OCI-LY3 (cell line): ENCODE measurements at regions not wholly inside any gene's neighbourhood (a gene's known extent, or its start where the extent isn't known, plus 50 kb on each side); places are given as distances from the start of the nearest gene placed in this dataset.

ENCODE experiments used
- H2AFZ ChIP-seq: fragments of 200-600, 300-600 bp; shearing (Covaris generic); 2 replicates; pipeline ENCODE4 v1.6.0; 2014; ENCODE audit warnings: antibody characterized with exemption, low read depth, low read length
- H3K27ac ChIP-seq: fragments of 200-600, 300-600 bp; sonication (generic); 2 replicates; pipeline ENCODE4 v1.5.1; 2014; ENCODE audit warnings: mild to moderate bottlenecking, low read length, moderate library complexity, mixed read lengths
- H3K27me3 ChIP-seq: fragments of 200-600, 300-600 bp; sonication (generic); 2 replicates; pipeline ENCODE4 v1.6.1; 2014; ENCODE audit warnings: low read depth, low read length, mixed read lengths
- H3K36me3 ChIP-seq: fragments of 200-600, 300-600 bp; sonication (generic); replicated peaks from 2 replicates; pipeline ENCODE3; 2014; ENCODE audit warnings: low read depth, low read length, mixed read lengths
- H3K4me1 ChIP-seq: fragments of 300-600, 200-600 bp; sonication (generic); 2 replicates; pipeline ENCODE4 v1.6.1; 2014; ENCODE audit warnings: low read length, mixed read lengths
- H3K4me2 ChIP-seq: fragments of 200-600, 300-600 bp; sonication (generic); 2 replicates; pipeline ENCODE4 v1.6.1; 2014; ENCODE audit warnings: low read length, mixed read lengths
- H3K4me3 ChIP-seq: fragments of 300-600, 200-600 bp; sonication (generic); 2 replicates; pipeline ENCODE4 v1.5.1; 2014; ENCODE audit warnings: antibody characterized with exemption, mild to moderate bottlenecking, low read length, moderate library complexity
- H3K79me2 ChIP-seq: fragments of 300-600, 200-600 bp; shearing (Covaris generic); 2 replicates; pipeline ENCODE4 v1.6.1; 2014; ENCODE audit warnings: mild to moderate bottlenecking, low read length, mixed read lengths
- H3K9ac ChIP-seq: fragments of 300-600, 200-600 bp; shearing (Covaris generic); 2 replicates; pipeline ENCODE4 v1.6.0; 2014; ENCODE audit warnings: mild to moderate bottlenecking, low read length, moderate library complexity
- H3K9me3 ChIP-seq: fragments of 200-600, 300-600 bp; shearing (Covaris generic); 2 replicates; pipeline ENCODE4 v1.6.1; 2014; ENCODE audit warnings: low read length, mixed read lengths; ENCODE audit not compliant: insufficient read depth
- H4K20me1 ChIP-seq: fragments of 200-600, 300-600 bp; sonication (generic); 2 replicates; pipeline ENCODE4 v1.6.1; 2016; ENCODE audit warnings: low read length, mixed read lengths; ENCODE audit not compliant: insufficient read depth
- EZH2phosphoT487 ChIP-seq: fragments of 200-600 bp; shearing (Covaris generic); IDR thresholded peaks from 2 replicates; pipeline ENCODE4 v1.6.1; 2018; ENCODE audit warnings: antibody characterized with exemption, mixed run types, low read depth
- TF ChIP-seq, protein P1 (sequence below): fragments of 200-600, 300-600 bp; sonication (generic); IDR thresholded peaks from 2 replicates; pipeline ENCODE4 v1.5.1; 2014; ENCODE audit warnings: antibody characterized with exemption, low read length, low read depth

DNA sequence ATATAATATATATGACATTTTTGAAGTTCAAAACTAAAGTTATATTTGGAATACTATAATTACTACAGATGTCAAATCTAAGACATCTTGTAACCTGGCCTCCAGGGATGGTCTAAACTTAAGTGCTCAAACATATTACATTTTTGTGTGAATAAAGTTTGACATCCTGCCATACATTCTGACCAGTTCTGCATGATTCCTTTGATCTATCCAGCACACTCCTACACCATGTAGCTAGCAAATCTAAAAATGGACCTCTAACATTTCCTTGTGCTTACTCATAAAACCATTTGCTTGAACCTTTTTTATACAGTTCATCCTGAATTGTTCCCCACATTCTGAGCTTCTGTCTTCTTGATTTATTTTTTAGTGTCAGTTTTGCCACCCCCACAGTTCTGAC is 294.3 kb upstream of the ZNF804A start:
- Histone ChIP-seq H3K9ac (no peak overlapping the region), H3K4me3 (no peak overlapping the region), H4K20me1 (no peaks in the 10 kb centered on the region), H3K4me2 (no peak overlapping the region), H3K79me2 (no peaks in the 10 kb centered on the region), H3K27ac (no peak overlapping the region), H3K27me3 (no peaks in the 10 kb centered on the region), H3K36me3 (no peaks in the 10 kb centered on the region), H3K4me1 (no peaks in the 10 kb centered on the region), H3K9me3 (no peaks in the 10 kb centered on the region), H2AFZ (no peak overlapping the region)
- TF ChIP-seq EZH2phosphoT487: no peak
- TF ChIP-seq, protein P1, sequence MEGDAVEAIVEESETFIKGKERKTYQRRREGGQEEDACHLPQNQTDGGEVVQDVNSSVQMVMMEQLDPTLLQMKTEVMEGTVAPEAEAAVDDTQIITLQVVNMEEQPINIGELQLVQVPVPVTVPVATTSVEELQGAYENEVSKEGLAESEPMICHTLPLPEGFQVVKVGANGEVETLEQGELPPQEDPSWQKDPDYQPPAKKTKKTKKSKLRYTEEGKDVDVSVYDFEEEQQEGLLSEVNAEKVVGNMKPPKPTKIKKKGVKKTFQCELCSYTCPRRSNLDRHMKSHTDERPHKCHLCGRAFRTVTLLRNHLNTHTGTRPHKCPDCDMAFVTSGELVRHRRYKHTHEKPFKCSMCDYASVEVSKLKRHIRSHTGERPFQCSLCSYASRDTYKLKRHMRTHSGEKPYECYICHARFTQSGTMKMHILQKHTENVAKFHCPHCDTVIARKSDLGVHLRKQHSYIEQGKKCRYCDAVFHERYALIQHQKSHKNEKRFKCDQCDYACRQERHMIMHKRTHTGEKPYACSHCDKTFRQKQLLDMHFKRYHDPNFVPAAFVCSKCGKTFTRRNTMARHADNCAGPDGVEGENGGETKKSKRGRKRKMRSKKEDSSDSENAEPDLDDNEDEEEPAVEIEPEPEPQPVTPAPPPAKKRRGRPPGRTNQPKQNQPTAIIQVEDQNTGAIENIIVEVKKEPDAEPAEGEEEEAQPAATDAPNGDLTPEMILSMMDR: no peak

DNA sequence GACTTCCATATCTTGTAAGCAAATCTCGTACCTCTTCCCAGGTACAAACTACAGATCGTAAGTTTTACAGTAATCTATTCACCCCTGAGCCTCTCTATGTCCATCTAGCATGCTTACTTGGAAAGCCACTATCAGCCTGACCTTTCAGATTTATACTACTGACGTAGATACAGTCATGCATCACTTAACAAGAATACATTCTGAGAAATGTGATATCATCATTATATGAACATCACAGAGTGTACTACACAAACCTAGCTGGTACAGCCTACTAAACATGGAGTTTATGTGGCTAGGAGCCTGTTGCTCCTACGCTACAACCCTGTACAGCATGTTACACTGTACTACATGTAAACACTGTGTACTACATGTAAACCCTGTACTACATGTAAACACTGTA is 293.2 kb upstream of the ZNF804A start:
- H4K20me1 ChIP-seq: no peaks in the 10 kb centered on the region
- no peaks in the 10 kb centered on the region for H3K27me3 ChIP-seq
- H3K9ac ChIP-seq: no peak overlapping the region
- H3K4me2 ChIP-seq: no peak overlapping the region
- H3K9me3 ChIP-seq: no peaks in the 10 kb centered on the region
- H3K79me2 ChIP-seq: no peaks in the 10 kb centered on the region
- no peaks in the 10 kb centered on the region for H3K36me3 ChIP-seq
- no peaks in the 10 kb centered on the region for H3K4me1 ChIP-seq
- TF ChIP-seq, protein P1: no peak
- no peak for TF ChIP-seq EZH2phosphoT487
- H3K4me3 ChIP-seq: no peak overlapping the region
- no peak overlapping the region for H2AFZ ChIP-seq
- no peak overlapping the region for H3K27ac ChIP-seq

DNA sequence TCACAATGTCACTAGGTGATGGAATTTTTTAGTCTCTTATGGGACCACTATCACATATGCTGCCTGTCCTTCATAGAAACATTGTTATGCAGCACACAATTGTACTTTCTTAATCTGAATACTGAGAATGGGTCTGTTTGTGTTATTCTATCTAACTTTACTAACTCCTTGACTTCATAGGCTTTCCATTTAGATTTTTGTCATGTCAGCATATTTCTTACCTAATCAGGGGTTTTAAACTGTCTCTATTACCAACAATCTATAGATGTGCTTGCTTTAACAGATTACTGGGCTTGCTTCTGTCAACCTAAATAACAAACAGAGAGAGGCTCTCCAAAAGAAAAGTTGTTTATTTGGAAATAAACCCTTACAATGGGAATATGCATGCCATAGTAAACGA is 289.6 kb upstream of the ZNF804A start:
- H3K36me3 ChIP-seq: no peaks in the 10 kb centered on the region
- H3K9ac ChIP-seq: no peak overlapping the region
- no peaks in the 10 kb centered on the region for H3K79me2 ChIP-seq
- H2AFZ ChIP-seq: no peak overlapping the region
- no peaks in the 10 kb centered on the region for H3K9me3 ChIP-seq
- H3K27ac ChIP-seq: no peak overlapping the region
- H3K27me3 ChIP-seq: no peaks in the 10 kb centered on the region
- no peak overlapping the region for H3K4me3 ChIP-seq
- no peaks in the 10 kb centered on the region for H3K4me1 ChIP-seq
- TF ChIP-seq EZH2phosphoT487: no peak
- TF ChIP-seq, protein P1: no peak
- H4K20me1 ChIP-seq: no peaks in the 10 kb centered on the region
- H3K4me2 ChIP-seq: no peak overlapping the region

DNA sequence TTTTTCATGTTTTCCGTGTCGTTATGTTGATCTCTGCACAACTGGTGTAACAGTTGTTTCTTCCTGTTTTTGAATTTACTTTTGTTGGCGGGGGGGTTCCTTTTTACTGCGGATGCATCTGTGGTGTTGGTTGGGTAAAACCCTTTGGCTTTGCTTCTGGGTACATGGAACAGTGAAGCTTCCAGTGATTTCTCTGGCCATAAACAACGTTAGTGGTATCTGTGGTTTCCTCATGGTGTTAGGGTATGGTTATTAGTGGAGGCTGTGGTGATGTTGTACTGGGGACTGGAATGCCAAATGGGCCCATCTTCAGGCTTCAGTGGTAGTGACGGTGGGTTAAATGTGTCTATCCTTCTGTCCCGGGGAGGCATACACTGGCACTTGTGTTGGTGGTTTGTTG is 285.4 kb upstream of the ZNF804A start:
- H3K4me3 ChIP-seq: no peak overlapping the region
- H3K9me3 ChIP-seq: no peaks in the 10 kb centered on the region
- no peak overlapping the region for H3K9ac ChIP-seq
- no peak overlapping the region for H2AFZ ChIP-seq
- H3K27ac ChIP-seq: no peak overlapping the region
- H3K4me2 ChIP-seq: no peak overlapping the region
- H3K27me3 ChIP-seq: no peaks in the 10 kb centered on the region
- H3K79me2 ChIP-seq: no peaks in the 10 kb centered on the region
- no peaks in the 10 kb centered on the region for H3K4me1 ChIP-seq
- H4K20me1 ChIP-seq: no peaks in the 10 kb centered on the region
- TF ChIP-seq EZH2phosphoT487: no peak
- TF ChIP-seq, protein P1: no peak
- no peaks in the 10 kb centered on the region for H3K36me3 ChIP-seq
